OCI-LY1 (cell line): ENCODE measurements at regions not wholly inside any gene's neighbourhood (a gene's known extent, or its start where the extent isn't known, plus 50 kb on each side); places are given as distances from the start of the nearest gene placed in this dataset.

Experiments used
- H2AFZ ChIP-seq: fragments of 200-600 bp; sonication (generic), shearing (Covaris generic); 2 replicates; pipeline ENCODE4 v1.6.0; 2014; ENCODE audit warnings: antibody characterized with exemption, mild to moderate bottlenecking, low read length
- H3F3A ChIP-seq: fragments of 200-600 bp; sonication (generic), shearing (Covaris generic); 2 replicates; pipeline ENCODE4 v1.6.0; 2014; ENCODE audit warnings: mild to moderate bottlenecking, antibody characterized with exemption, low read length, moderate library complexity; ENCODE audit not compliant: insufficient read depth
- H3K27ac ChIP-seq: fragments of 200-600 bp; sonication (generic); 2 replicates; pipeline ENCODE4 v1.5.1; 2014; ENCODE audit warnings: low read length, mixed run types, mild to moderate bottlenecking, low read depth; ENCODE audit not compliant: poor library complexity, severe bottlenecking
- H3K27me3 ChIP-seq: fragments of 200-600 bp; sonication (generic); 2 replicates; pipeline ENCODE4 v1.6.0; 2014; ENCODE audit warnings: antibody characterized with exemption, mild to moderate bottlenecking, low read length, moderate library complexity; ENCODE audit not compliant: insufficient read depth
- H3K36me3 ChIP-seq: fragments of 200-600 bp; sonication (generic); 2 replicates; pipeline ENCODE4 v1.6.1; 2014; ENCODE audit warnings: mild to moderate bottlenecking, antibody characterized with exemption, low read length, moderate library complexity, mixed read lengths; ENCODE audit not compliant: insufficient read depth
- H3K4me1 ChIP-seq: fragments of 200-600 bp; sonication (generic); 2 replicates; pipeline ENCODE4 v1.5.1; 2014; ENCODE audit warnings: mild to moderate bottlenecking, low read length, moderate library complexity; ENCODE audit not compliant: insufficient read depth, severe bottlenecking
- H3K4me2 ChIP-seq: fragments of 200-600 bp; sonication (generic), shearing (Covaris generic); 2 replicates; pipeline ENCODE4 v1.6.1; 2014; ENCODE audit warnings: low read length
- H3K4me3 ChIP-seq: fragments of 200-600 bp; sonication (generic); 2 replicates; pipeline ENCODE4 v1.5.1; 2014; ENCODE audit warnings: low read length, low read depth, mild to moderate bottlenecking, mixed read lengths; ENCODE audit not compliant: poor library complexity, severe bottlenecking
- H3K79me2 ChIP-seq: fragments of 200-600 bp; shearing (Covaris generic); 2 replicates; pipeline ENCODE4 v1.6.1; 2016; ENCODE audit warnings: mixed run types, low read length, mixed read lengths; ENCODE audit not compliant: insufficient read depth
- H3K9ac ChIP-seq: fragments of 200-600 bp; sonication (generic), shearing (Covaris generic); 2 replicates; pipeline ENCODE4 v1.6.1; 2014; ENCODE audit warnings: mild to moderate bottlenecking, low read length, mixed read lengths
- H3K9me2 ChIP-seq: fragments of 200-600 bp; sonication (generic), shearing (Covaris generic); 2 replicates; pipeline ENCODE4 v1.6.1; 2014; ENCODE audit warnings: low read depth, mild to moderate bottlenecking, low read length, mixed read lengths
- H3K9me3 ChIP-seq: fragments of 200-600 bp; shearing (Covaris generic); 2 replicates; pipeline ENCODE4 v1.6.1; 2014; ENCODE audit warnings: low read length, mixed read lengths
- H4K20me1 ChIP-seq: fragments of 200-600 bp; sonication (generic), shearing (Covaris generic); 2 replicates; pipeline ENCODE4 v1.6.0; 2016; ENCODE audit warnings: mild to moderate bottlenecking, low read length; ENCODE audit not compliant: insufficient read depth
- EZH2 ChIP-seq: fragments of 200-600 bp; sonication (generic), shearing (Covaris generic); IDR thresholded peaks from 2 replicates; pipeline ENCODE4 v1.8.0; 2017; ENCODE audit warnings: borderline replicate concordance, mixed run types, mild to moderate bottlenecking, antibody characterized with exemption, low read length, moderate library complexity, mixed read lengths
- TF ChIP-seq, protein P1 (sequence below): fragments of 200-600 bp; sonication (generic), shearing (Covaris generic); IDR thresholded peaks from 2 replicates; pipeline ENCODE4 v1.5.1; 2017; ENCODE audit warnings: mild to moderate bottlenecking, antibody characterized with exemption, low read length, moderate library complexity, mixed read lengths

GRCh38 chr21:27582246-27582947 is 615.5 kb upstream of the ADAMTS5 start:
- Histone ChIP-seq H3K4me1 (no peaks in the 10 kb centered on the region), H2AFZ (no peak overlapping the region), H3K9me2 (no peaks in the 10 kb centered on the region), H3K4me3 (no peak overlapping the region), H3F3A (no peaks in the 10 kb centered on the region), H3K36me3 (no peaks in the 10 kb centered on the region), H3K27ac (no peak overlapping the region), H4K20me1 (no peaks in the 10 kb centered on the region), H3K27me3 (no peaks in the 10 kb centered on the region), H3K9ac (no peak overlapping the region), H3K9me3 (no peaks in the 10 kb centered on the region), H3K4me2 (no peak overlapping the region), H3K79me2 (no peaks in the 10 kb centered on the region)
- TF ChIP-seq, protein P1, sequence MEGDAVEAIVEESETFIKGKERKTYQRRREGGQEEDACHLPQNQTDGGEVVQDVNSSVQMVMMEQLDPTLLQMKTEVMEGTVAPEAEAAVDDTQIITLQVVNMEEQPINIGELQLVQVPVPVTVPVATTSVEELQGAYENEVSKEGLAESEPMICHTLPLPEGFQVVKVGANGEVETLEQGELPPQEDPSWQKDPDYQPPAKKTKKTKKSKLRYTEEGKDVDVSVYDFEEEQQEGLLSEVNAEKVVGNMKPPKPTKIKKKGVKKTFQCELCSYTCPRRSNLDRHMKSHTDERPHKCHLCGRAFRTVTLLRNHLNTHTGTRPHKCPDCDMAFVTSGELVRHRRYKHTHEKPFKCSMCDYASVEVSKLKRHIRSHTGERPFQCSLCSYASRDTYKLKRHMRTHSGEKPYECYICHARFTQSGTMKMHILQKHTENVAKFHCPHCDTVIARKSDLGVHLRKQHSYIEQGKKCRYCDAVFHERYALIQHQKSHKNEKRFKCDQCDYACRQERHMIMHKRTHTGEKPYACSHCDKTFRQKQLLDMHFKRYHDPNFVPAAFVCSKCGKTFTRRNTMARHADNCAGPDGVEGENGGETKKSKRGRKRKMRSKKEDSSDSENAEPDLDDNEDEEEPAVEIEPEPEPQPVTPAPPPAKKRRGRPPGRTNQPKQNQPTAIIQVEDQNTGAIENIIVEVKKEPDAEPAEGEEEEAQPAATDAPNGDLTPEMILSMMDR: no peak
- TF ChIP-seq EZH2: no peak

DNA sequence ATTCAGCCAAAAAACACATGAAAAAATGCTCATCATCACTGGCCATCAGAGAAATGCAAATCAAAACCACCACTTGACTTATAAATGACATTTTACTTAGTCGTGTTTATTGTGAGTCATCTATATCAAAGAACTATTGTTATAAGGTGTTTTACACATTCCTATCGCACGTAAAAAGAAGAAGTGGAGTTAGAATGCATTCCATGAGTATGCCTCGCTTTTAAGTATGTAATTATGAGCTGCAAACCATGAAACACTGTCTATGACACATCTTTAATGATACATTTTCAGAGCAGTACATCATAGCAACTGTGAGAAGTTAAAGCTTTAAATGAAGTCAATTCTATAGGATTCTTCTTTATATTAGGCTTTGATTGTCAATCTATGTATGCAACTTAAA is 614.3 kb upstream of the ADAMTS5 start:
- Histone ChIP-seq H2AFZ (no peak overlapping the region), H3K4me2 (no peak overlapping the region), H3F3A (no peaks in the 10 kb centered on the region), H3K79me2 (no peaks in the 10 kb centered on the region), H3K4me3 (no peak overlapping the region), H3K9me2 (no peaks in the 10 kb centered on the region), H3K4me1 (no peaks in the 10 kb centered on the region), H3K36me3 (no peaks in the 10 kb centered on the region), H3K9ac (no peak overlapping the region), H4K20me1 (no peaks in the 10 kb centered on the region), H3K27me3 (no peaks in the 10 kb centered on the region), H3K27ac (no peak overlapping the region), H3K9me3 (no peaks in the 10 kb centered on the region)
- TF ChIP-seq, protein P1: no peak
- TF ChIP-seq EZH2: no peak

GRCh38 chr21:27580276-27580675 is 613.4 kb upstream of the ADAMTS5 start:
- no peaks in the 10 kb centered on the region for H3K9me3 ChIP-seq
- no peaks in the 10 kb centered on the region for H3K27me3 ChIP-seq
- TF ChIP-seq, protein P1: no peak
- TF ChIP-seq EZH2: no peak
- no peaks in the 10 kb centered on the region for H3K36me3 ChIP-seq
- H3K27ac ChIP-seq: no peak overlapping the region
- no peaks in the 10 kb centered on the region for H3K79me2 ChIP-seq
- no peak overlapping the region for H3K4me3 ChIP-seq
- no peaks in the 10 kb centered on the region for H3F3A ChIP-seq
- no peak overlapping the region for H3K4me2 ChIP-seq
- H2AFZ ChIP-seq: no peak overlapping the region
- no peaks in the 10 kb centered on the region for H4K20me1 ChIP-seq
- no peaks in the 10 kb centered on the region for H3K9me2 ChIP-seq
- no peak overlapping the region for H3K9ac ChIP-seq
- H3K4me1 ChIP-seq: no peaks in the 10 kb centered on the region
